A673 (cell line): ENCODE measurements at regions not wholly inside any gene's neighbourhood (a gene's known extent, or its start where the extent isn't known, plus 50 kb on each side); places are given as distances from the start of the nearest gene placed in this dataset.
A peak's percentile ranks its signal among the peaks of the same experiment; 100 is the strongest.

Experiments used
- BruUV-seq: library from RNA; stranded (reverse); fragments of 400-500 nt; replicated peaks from 2 replicates; lab custom pipeline; 2021; lab: Mats Ljungman, UMichigan
- CTCF ChIA-PET: fragments of 300-600 bp; sonication (Branson Sonifier 250); formaldehyde crosslinking; loops from one replicate; lab custom pipeline; 2022; ENCODE audit warnings: antibody characterized with exemption; lab: Charles Lee
- POLR2A ChIA-PET: fragments of 300-600 bp; sonication (Branson Sonifier 250); formaldehyde crosslinking; loops from one replicate; lab custom pipeline; 2022; ENCODE audit warnings: antibody characterized with exemption; ENCODE audit not compliant: low non-redundant PET; lab: Charles Lee
- DNase-seq: peaks from one replicate; pipeline ENCODE4 v3.0.0-alpha.2; 2015; ENCODE audit warnings: low spot score
- H3K27ac ChIP-seq: fragments of 200-600 bp; sonication (generic); 2 replicates; pipeline ENCODE4 v1.5.1; 2016; ENCODE audit warnings: mixed run types, low read depth, mild to moderate bottlenecking, mixed read lengths, antibody characterized with exemption, low read length; ENCODE audit not compliant: poor library complexity, severe bottlenecking
- H3K27me3 ChIP-seq: fragments of 200-600 bp; sonication (generic); replicated peaks from 2 replicates; pipeline ENCODE4 v1.6.1; 2017; ENCODE audit warnings: mixed run types, low read depth, mild to moderate bottlenecking, mixed read lengths, antibody characterized with exemption, low read length; ENCODE audit not compliant: insufficient read depth, poor library complexity
- H3K36me3 ChIP-seq: fragments of 200-600 bp; sonication (generic); 2 replicates; pipeline ENCODE4 v1.6.1; 2016; ENCODE audit warnings: mixed run types, mild to moderate bottlenecking, mixed read lengths, antibody characterized with exemption, low read length; ENCODE audit not compliant: insufficient read depth, poor library complexity, severe bottlenecking
- H3K4me1 ChIP-seq: fragments of 200-600 bp; sonication (generic); 2 replicates; pipeline ENCODE4 v1.6.1; 2017; ENCODE audit warnings: mixed run types, mild to moderate bottlenecking, mixed read lengths, antibody characterized with exemption, low read length; ENCODE audit not compliant: insufficient read depth, poor library complexity, severe bottlenecking
- H3K4me3 ChIP-seq: fragments of 200-600 bp; sonication (generic); 2 replicates; pipeline ENCODE4 v1.5.1; 2016; ENCODE audit warnings: low read depth, mixed run types, mild to moderate bottlenecking, mixed read lengths, low read length; ENCODE audit not compliant: poor library complexity, severe bottlenecking
- H3K9me3 ChIP-seq: fragments of 200-600 bp; sonication (generic); 2 replicates; pipeline ENCODE4 v1.6.1; 2016; ENCODE audit warnings: mixed run types, low read depth, mild to moderate bottlenecking, mixed read lengths, antibody characterized with exemption, low read length; ENCODE audit not compliant: poor library complexity, severe bottlenecking
- CTCF ChIP-seq: fragments of 300-800, 200-600 bp; sonication (generic); conservative IDR thresholded peaks from 2 replicates; pipeline ENCODE4 v1.5.1; 2017; ENCODE audit warnings: low read depth, mild to moderate bottlenecking, antibody characterized with exemption, low read length, moderate library complexity, mixed read lengths
- EZH2 ChIP-seq: fragments of 200-600 bp; sonication (generic); IDR thresholded peaks from 2 replicates; pipeline ENCODE4 v1.6.1; 2017; ENCODE audit warnings: borderline replicate concordance, low read depth, mild to moderate bottlenecking, mixed read lengths, antibody characterized with exemption, low read length; ENCODE audit not compliant: poor library complexity, severe bottlenecking
- intact Hi-C: fragments of 100-400 bp; cut with micrococcal nuclease; formaldehyde crosslinking; loops from one replicate; pipeline ENCODE4 v1.10.0; 2022; ENCODE audit not compliant: unreplicated experiment

GRCh38 chr17:27240086-27240801, 53.7 kb upstream of the WSB1 start:
- peaks cover 12% of the 10 kb centered on the region for H3K4me1 ChIP-seq
- no peaks in the 10 kb centered on the region for H3K27me3 ChIP-seq
- H3K36me3 ChIP-seq, result no peaks in the 10 kb centered on the region
- H3K9me3 ChIP-seq, result no peaks in the 10 kb centered on the region
- intact Hi-C loops, result no loop called here
- no TSS peak for BruUV-seq
- no peak overlapping the region for H3K27ac ChIP-seq
- CTCF ChIA-PET, result no interaction called here
- TF ChIP-seq CTCF (no peak), EZH2 (no peak)
- POLR2A ChIA-PET, result no interaction called here
- DNase-seq, result no peak
- no peak overlapping the region for H3K4me3 ChIP-seq

GRCh38 chr17:27240802-27241155, 53.1 kb upstream of the WSB1 start:
- TF ChIP-seq EZH2 (no peak), CTCF (no peak)
- Histone ChIP-seq H3K27ac (no peak overlapping the region), H3K4me3 (no peak overlapping the region), H3K27me3 (no peaks in the 10 kb centered on the region), H3K9me3 (no peaks in the 10 kb centered on the region), H3K36me3 (no peaks in the 10 kb centered on the region), H3K4me1 (peaks cover 16% of the 10 kb centered on the region)
- intact Hi-C loops, result no loop called here
- ChIA-PET CTCF (interaction anchor here (1.1 kb wide), 1 partner anchor 92 kb away, joined by 3 read pairs; no protein-coding TSS in a partner anchor), POLR2A (interaction anchor here (0.5 kb wide), 1 partner anchor 129 kb away, joined by 3 read pairs; no protein-coding TSS in a partner anchor)
- no peak for DNase-seq
- BruUV-seq, result no TSS peak

GRCh38 chr17:27241346-27241946, 52.5 kb upstream of the WSB1 start:
- Histone ChIP-seq H3K27ac (no peak overlapping the region), H3K4me1 (peaks cover 19% of the 10 kb centered on the region), H3K27me3 (no peaks in the 10 kb centered on the region), H3K9me3 (no peaks in the 10 kb centered on the region), H3K36me3 (no peaks in the 10 kb centered on the region), H3K4me3 (no peak overlapping the region)
- ChIA-PET POLR2A (interaction anchor here (0.5 kb wide), 1 partner anchor 130 kb away, joined by 3 read pairs; no protein-coding TSS in a partner anchor), CTCF (interaction anchor here (1.1 kb wide), 1 partner anchor 91 kb away, joined by 3 read pairs; no protein-coding TSS in a partner anchor)
- BruUV-seq, result no TSS peak
- intact Hi-C loops, result no loop called here
- peak; percentile 77 for DNase-seq
- TF ChIP-seq CTCF (no peak), EZH2 (no peak)
